ENCODE measurements at regions not wholly inside any gene's neighbourhood (a gene's known extent, or its start where the extent isn't known, plus 50 kb on each side); places are given as distances from the start of the nearest gene placed in this dataset.

- DNase-seq (ENCODE audit: low read depth) = peak; percentile 41
Measured at GRCh38 chr20:48463916-48464315, 363.9 kb downstream of the PREX1 start.

DNA sequence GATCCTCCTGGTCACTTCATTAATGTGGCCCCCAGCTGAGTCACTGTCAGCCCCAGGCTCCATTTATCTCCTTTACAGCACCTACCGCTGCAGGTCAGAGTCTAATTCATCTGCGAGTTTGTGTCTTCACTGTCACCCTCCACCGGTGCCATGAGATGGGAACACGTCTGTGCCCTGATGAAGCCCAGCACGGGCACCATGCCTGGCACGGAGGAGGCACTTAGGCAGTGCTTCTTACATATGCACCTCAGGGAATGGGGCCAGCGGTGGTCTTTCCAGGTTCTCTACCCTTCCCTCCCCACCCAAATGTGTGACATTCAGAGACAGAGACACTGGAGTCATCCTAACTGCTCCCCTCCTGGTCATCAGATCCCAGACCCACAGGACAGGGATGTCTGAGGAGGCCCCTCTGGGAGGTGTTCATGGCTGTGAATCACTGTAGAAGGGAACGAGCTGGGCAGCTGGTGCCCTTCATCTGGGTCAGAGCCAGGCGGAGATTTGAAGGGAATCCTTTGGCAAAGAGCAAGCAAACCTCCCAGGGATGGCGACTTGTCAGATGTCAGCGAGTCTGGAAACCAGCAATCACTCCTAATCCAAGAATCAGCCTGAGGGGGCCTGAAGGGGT, 364.6 kb downstream of the PREX1 start:
- DNase-seq (ENCODE audit: low read depth) = no peak

DNA sequence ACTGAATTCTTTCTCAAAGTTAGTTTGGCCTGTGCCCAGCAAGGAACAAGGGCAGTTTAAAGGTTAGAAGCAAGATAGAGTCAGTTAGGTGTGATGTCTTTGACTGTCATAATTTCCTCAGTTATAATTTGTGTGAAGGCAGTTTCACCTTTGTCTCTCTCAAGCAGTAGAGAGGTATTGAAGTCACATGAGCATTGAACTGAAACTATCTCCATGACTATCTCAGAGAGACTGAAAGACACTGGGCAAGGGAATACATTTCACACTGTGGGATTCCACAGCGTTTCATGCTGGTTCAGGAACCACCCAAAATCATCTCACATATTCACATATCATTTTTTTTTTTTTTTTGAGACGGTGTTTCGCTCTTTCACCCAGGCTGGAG, 366.1 kb downstream of the PREX1 start:
- no peak for DNase-seq (ENCODE audit: low read depth)

DNA sequence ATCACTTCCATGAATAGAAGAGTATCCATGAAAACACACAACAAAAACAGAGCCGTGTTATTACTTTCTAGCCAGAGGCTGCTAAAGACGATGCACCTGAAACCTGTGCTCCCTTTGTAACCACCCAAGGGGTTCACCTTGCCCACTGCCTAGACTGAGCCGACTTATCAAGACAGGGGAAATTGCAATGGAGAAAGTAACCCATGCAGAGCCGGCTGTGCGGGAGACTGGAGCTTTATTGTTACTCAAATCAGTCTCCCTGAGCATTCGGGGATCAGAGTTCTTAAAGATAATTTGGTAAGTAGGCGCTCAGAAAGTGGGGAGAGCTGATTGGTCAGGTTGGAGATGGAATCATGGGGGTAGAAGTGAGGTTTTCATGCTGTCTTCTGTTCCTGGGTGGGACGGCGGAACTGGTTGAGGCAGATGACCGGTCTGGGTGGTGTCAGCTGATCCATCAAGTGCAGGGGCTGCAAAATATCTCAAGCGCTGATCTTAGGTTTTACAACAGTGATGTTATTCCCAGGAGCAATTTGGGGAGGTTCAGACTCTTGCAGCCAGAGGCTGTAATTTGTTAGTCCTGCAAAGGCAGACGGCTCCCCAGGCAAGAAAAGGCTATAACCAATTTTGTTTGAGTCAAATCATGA, 366.6 kb downstream of the PREX1 start:
- no peak for DNase-seq (ENCODE audit: low read depth)

GRCh38 chr20:48460681-48461080, 367.1 kb downstream of the PREX1 start:
- DNase-seq (ENCODE audit: low read depth) = no peak

DNA sequence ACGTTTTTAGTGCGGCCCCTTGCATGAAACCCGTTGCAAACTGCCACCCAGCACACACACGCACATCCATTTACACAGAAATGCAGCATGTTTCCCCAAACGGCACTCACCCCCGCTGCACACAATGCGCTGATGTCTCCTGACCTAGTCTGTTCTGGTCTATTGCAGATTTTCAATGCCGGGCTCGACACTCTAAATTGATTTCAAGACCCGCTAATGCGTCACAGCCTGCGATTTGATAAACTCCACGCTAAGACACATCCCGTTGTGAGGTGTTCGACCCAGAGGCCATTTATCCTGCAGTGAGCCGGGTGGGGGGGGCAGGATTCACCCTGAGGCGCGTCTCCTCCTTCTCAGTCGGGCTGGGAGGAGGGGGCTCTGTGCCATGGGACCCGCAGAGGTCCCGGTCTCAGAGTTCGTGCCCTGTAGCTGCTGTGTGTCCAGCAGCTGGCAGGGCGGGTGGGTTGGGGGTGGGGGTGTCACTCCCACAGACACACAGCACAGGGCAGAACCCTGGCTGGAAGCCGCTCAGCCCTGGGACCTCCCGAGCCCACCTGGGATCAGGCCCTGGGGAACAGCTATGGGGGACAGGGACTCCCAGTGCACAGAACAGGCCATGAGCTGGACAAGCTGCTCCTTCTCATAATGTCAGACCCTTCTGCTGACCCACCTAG, 367.9 kb downstream of the PREX1 start:
- no peak for DNase-seq (ENCODE audit: low read depth)

- DNase-seq (ENCODE audit: low read depth) = no peak
Measured at GRCh38 chr20:48458601-48459385, 369.0 kb downstream of the PREX1 start.

DNA sequence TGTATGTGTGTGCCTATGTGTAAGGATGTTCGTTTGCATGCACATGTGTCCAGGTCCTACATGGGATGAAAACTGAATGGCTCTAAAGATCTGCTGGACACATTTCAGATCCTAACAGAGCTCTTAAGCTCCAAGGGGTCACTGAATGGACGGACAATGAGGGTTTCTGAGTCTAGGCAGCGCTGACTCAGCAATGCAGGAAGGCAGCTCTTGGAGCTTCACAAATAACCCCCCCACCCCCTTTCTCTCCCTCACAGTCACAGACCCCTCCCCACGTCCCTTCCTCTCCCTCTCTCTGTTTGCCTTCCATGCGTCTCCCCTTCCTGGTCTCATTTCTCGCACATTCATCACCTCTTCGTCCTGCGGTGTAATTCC, 369.8 kb downstream of the PREX1 start:
- DNase-seq (ENCODE audit: low read depth) = no peak

- no peak for DNase-seq (ENCODE audit: low read depth)
Measured at GRCh38 chr20:48457193-48458002, 370.4 kb downstream of the PREX1 start.

GRCh38 chr20:48456366-48457192, 371.2 kb downstream of the PREX1 start:
- DNase-seq (ENCODE audit: low read depth) = no peak

- no peak for DNase-seq (ENCODE audit: low read depth)
Measured at GRCh38 chr20:48455651-48456365, 372.0 kb downstream of the PREX1 start.

DNA sequence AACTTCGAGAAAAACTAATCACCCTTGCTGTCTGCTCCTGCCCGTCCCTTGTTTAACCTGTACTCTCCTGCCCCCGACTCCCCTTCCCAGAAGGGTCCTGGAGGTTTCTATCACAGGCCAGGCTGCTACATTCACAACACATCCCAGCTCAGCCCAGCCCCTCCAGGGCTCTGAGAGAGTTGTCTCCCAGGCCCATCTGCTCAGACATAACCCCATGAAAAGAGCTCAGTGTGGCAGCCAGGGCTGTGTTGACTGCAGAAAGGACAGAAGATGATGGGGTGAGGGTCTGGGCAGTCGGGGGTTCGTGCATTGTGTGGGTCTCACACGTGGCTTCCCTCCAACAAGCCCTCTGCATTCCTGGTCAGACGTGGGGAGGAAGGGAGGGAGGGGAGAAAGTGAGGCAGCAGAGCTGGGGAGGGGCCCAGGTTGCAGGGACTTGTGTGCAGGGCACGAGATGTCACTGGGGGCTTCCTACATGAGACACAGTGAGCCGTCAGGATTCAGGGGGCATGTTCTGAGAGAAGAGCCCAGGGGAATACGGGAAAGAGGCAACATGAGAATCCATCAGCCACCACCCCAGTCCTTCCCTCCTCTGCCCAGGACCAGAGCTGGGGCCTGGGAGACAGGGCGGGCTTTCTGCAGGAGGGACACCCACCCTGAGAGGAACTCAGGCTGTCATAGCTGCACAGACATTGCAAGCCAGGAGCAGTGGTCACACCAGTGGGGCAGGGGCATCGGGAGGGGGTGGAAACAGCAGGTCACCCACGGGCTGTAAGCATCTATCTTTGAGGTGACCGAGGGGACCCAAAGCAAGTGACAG, 372.9 kb downstream of the PREX1 start:
- DNase-seq (ENCODE audit: low read depth) = no peak

GRCh38 chr20:48453477-48454093, 374.2 kb downstream of the PREX1 start:
- no peak for DNase-seq (ENCODE audit: low read depth)

GRCh38 chr20:48451401-48451800, 376.4 kb downstream of the PREX1 start:
- no peak for DNase-seq (ENCODE audit: low read depth)

DNA sequence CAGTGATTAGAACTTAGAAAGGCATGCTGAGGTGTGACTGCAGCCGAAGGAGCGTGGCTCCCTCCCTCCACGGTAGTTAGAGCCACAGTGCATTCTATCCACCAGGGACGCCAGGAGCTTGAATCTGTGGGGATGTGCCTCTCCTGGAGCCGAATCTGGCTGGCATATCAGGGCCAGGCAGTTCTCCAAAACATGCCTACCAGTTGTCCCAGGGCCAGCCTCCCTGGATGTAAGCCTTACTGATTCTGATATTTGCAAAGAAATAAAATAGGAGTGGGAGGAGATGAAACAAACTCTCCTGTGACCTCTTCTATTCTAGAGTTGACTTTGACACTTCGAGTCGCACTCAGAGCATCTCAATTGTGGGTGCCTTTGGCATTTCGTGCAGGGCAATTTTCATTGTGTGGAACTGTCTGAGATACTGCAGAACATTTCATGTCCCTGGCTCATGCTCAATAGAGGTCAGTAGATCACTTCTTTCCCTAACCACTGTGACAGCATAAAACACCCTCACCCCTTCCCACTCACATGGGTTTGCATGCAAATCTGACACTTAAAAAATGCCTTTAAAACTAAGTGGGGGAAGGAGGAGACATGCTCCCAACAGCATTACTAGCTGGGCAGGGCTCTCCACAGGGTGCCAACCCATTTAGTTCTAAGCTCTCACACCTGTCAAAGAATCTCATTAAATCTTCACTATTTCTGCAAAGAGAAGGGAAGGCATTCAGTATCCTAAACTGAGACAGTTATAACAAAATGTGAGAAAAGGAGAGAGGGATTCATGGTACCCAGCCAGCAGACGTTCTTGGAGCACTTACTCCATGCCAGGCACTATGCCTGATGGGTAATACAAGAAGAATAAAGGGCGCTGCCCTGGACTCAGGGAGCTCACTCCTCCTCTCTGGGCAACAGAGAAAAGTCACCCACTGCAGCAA, 378.9 kb downstream of the PREX1 start:
- no peak for DNase-seq (ENCODE audit: low read depth)

DNA sequence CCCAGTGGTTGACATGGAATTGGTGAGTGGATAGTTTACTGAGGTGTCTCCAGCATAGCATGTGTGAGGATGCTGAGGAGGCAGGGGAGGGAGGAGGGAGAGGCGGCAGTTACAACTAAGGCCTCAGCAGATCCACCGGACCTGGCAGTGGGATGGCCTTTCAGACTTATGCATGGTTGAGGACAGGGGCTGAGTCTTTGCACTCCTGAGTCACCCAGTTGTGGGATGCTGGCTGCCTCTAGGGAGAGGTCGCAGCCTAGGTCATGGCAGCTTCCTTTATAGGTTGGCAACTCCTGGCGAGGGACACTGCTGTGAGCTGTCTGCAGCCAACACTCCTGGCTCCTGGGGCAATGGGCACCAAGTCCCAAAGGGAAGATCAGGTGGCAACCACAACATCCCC, 380.3 kb downstream of the PREX1 start:
- DNase-seq (ENCODE audit: low read depth) = no peak

GRCh38 chr20:48445827-48446226, 382.0 kb downstream of the PREX1 start:
- no peak for DNase-seq (ENCODE audit: low read depth)

DNA sequence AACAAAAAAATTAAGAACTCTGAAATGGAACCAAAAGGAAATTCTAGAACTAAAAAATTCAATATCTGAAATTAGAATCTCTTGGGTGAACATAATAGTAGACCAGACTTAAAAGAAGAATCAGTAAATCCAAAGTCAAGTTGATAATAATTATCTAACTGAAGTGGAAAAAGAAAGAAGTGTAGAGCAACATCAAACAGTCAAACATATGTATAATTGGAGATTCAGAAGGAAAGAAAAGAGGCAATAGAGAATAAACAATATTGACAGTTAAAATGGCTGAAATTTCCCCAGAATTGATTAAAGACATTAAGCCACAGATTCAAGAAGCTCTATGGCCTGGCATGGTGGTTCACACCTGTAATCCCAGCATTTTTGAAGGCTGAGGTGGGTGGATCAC, 383.6 kb downstream of the PREX1 start:
- no peak for DNase-seq (ENCODE audit: low read depth)
